Gastrocnemius medialis (tissue), 4 donors: ENCODE measurements at regions not wholly inside any gene's neighbourhood (a gene's known extent, or its start where the extent isn't known, plus 50 kb on each side); places are given as distances from the start of the nearest gene placed in this dataset.

Source experiments
- POLR2A ChIP-seq, 2 donors: fragments of 450-650 bp; IDR thresholded peaks; one replicate each; pipeline ENCODE4 v1.6.1; 2017; ENCODE audit warnings: antibody characterized with exemption in 2 of 2, mild to moderate bottlenecking in 2 of 2, moderate library complexity in 2 of 2
- TF ChIP-seq, protein P1 (sequence below), 5 experiments: fragments of 450-650 bp in 3 of 5; fragments of 200-600 bp in 2 of 5; sonication (generic) in 2 of 5; IDR thresholded peaks in 4 of 5; conservative IDR thresholded peaks in 1 of 5; 1 replicate in 4 of 5; 2 replicates in 1 of 5; pipeline ENCODE4 v1.5.1; 2016 to 2019; ENCODE audit warnings: antibody characterized with exemption in 5 of 5, mild to moderate bottlenecking in 3 of 5, moderate library complexity in 3 of 5

DNA sequence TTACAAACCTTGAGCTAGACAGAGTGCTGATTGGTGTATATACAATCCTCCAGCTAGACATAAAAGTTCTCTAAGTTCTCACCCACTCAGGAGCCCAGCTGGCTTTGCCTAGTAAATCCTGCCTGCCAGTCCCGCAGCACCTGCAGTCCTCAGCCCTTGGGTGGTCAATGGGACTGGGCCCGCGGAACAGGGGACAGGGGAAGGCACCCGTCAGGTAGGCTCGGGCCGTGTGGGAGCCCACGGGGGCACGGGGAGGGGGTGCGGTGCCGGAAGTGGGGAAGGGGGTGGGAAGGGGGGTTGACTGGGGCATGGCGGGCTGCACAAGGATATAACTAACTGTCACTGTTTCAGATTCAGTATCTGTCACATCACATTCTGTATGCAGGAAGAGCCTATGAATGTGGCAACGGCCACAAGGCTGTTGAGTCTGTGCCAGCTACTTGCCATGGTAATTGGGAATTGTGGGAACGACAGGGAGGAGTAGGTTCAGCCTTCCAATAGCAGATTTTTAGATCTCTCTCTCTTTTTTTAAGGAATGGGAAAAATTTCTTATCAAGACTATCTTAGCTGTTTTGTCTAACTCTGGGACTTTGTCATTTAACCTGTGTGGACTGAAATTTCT, 205.1 kb upstream of the PLPP4 start:
- TF ChIP-seq, protein P1, sequence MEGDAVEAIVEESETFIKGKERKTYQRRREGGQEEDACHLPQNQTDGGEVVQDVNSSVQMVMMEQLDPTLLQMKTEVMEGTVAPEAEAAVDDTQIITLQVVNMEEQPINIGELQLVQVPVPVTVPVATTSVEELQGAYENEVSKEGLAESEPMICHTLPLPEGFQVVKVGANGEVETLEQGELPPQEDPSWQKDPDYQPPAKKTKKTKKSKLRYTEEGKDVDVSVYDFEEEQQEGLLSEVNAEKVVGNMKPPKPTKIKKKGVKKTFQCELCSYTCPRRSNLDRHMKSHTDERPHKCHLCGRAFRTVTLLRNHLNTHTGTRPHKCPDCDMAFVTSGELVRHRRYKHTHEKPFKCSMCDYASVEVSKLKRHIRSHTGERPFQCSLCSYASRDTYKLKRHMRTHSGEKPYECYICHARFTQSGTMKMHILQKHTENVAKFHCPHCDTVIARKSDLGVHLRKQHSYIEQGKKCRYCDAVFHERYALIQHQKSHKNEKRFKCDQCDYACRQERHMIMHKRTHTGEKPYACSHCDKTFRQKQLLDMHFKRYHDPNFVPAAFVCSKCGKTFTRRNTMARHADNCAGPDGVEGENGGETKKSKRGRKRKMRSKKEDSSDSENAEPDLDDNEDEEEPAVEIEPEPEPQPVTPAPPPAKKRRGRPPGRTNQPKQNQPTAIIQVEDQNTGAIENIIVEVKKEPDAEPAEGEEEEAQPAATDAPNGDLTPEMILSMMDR (IDR thresholded peaks at IDR 0.05 in 4 of 5, conservative IDR thresholded peaks at IDR 0.05 in 1 of 5), result no peak
- no peak for TF ChIP-seq POLR2A (IDR thresholded peaks at IDR 0.05)
